IMR-90 (cell line): ENCODE measurements at regions not wholly inside any gene's neighbourhood (a gene's known extent, or its start where the extent isn't known, plus 50 kb on each side); places are given as distances from the start of the nearest gene placed in this dataset.

Experiments
- ATAC-seq: fragments of 200-7000 bp; cut with Tn5 transposase; 2 replicates; pipeline ENCODE4 v1.9.1; 2020; ENCODE audit warnings: low read depth, mild to moderate bottlenecking, moderate library complexity
- BruUV-seq: library from RNA; stranded (reverse); fragments of 400-500 nt; replicated peaks from 2 replicates; lab custom pipeline; 2021; lab: Mats Ljungman, UMichigan
- CTCF ChIA-PET: fragments of 300-600 bp; formaldehyde crosslinking; extraction: SDS; loops from one replicate; lab custom pipeline; 2021; ENCODE audit warnings: antibody characterized with exemption; lab: Yijun Ruan, JAX
- POLR2A ChIA-PET: fragments of 300-600 bp; sonication (Branson Sonifier 250); formaldehyde crosslinking; loops from one replicate; lab custom pipeline; 2022; ENCODE audit warnings: antibody characterized with exemption; ENCODE audit not compliant: unreplicated experiment; lab: Charles Lee
- DNase-seq: peaks from one replicate; pipeline ENCODE4 v3.0.0; 2013
- H2AFZ ChIP-seq: replicated peaks from 2 replicates; pipeline ENCODE3; 2013; ENCODE audit warnings: low read length, mild to moderate bottlenecking; ENCODE audit not compliant: poor library complexity
- H2AK5ac ChIP-seq: 2 replicates; pipeline ENCODE4 v1.6.1; 2013; ENCODE audit warnings: low read depth, low read length, inconsistent platforms
- H2AK9ac ChIP-seq: replicated peaks from 2 replicates; pipeline ENCODE3; 2013; ENCODE audit warnings: mild to moderate bottlenecking, low read depth, low read length, moderate library complexity; ENCODE audit not compliant: poor library complexity
- H2BK120ac ChIP-seq: 2 replicates; pipeline ENCODE4 v1.6.1; 2013; ENCODE audit warnings: low read depth, low read length, inconsistent platforms
- H2BK15ac ChIP-seq: 3 replicates; pipeline ENCODE4 v1.6.1; 2013; ENCODE audit warnings: low read depth, low read length, inconsistent platforms
- H2BK20ac ChIP-seq: 2 replicates; pipeline ENCODE4 v1.6.1; 2013; ENCODE audit warnings: low read depth, mild to moderate bottlenecking, inconsistent platforms, low read length, moderate library complexity
- H2BK5ac ChIP-seq: 2 replicates; pipeline ENCODE4 v1.6.1; 2013; ENCODE audit warnings: mild to moderate bottlenecking, low read depth, low read length, inconsistent platforms; ENCODE audit not compliant: poor library complexity, severe bottlenecking
- H3K14ac ChIP-seq: replicated peaks from 2 replicates; pipeline ENCODE4 v1.6.1; 2013; ENCODE audit warnings: low read depth, low read length, inconsistent platforms
- H3K18ac ChIP-seq: 2 replicates; pipeline ENCODE4 v1.6.1; 2013; ENCODE audit warnings: low read depth, low read length, control low read depth
- H3K23ac ChIP-seq: 2 replicates; pipeline ENCODE4 v1.6.1; 2013; ENCODE audit warnings: low read depth, low read length, inconsistent platforms
- H3K27ac ChIP-seq: 2 replicates; pipeline ENCODE4 v1.5.1; 2013; ENCODE audit warnings: mild to moderate bottlenecking, control low read depth, low read length; ENCODE audit not compliant: insufficient read depth
- H3K27me3 ChIP-seq: 2 replicates; pipeline ENCODE4 v1.6.1; 2013; ENCODE audit warnings: low read length; ENCODE audit not compliant: control insufficient read depth, insufficient read depth
- H3K36me3 ChIP-seq: 2 replicates; pipeline ENCODE4 v1.6.1; 2013; ENCODE audit warnings: low read length, mixed read lengths; ENCODE audit not compliant: control insufficient read depth, insufficient read depth
- H3K4ac ChIP-seq: 2 replicates; pipeline ENCODE4 v1.6.1; 2013; ENCODE audit warnings: low read depth, low read length, inconsistent platforms
- H3K4me1 ChIP-seq: 2 replicates; pipeline ENCODE4 v1.6.1; 2013; ENCODE audit warnings: low read length, mixed read lengths; ENCODE audit not compliant: control insufficient read depth, insufficient read depth
- H3K4me2 ChIP-seq: 2 replicates; pipeline ENCODE4 v1.6.1; 2013; ENCODE audit warnings: low read depth, mild to moderate bottlenecking, control low read depth, low read length, moderate library complexity
- H3K4me3 ChIP-seq: 2 replicates; pipeline ENCODE4 v1.5.1; 2013; ENCODE audit warnings: low read depth, mild to moderate bottlenecking, control low read depth, low read length, moderate library complexity; ENCODE audit not compliant: insufficient read depth
- H3K56ac ChIP-seq: 2 replicates; pipeline ENCODE4 v1.6.1; 2013; ENCODE audit warnings: low read length, inconsistent platforms; ENCODE audit not compliant: insufficient read depth; ENCODE audit errors: extremely low read depth
- H3K79me1 ChIP-seq, 2 experiments: 2 replicates each; pipeline ENCODE4 v1.6.1; 2013; ENCODE audit warnings: low read length in 2 of 2, inconsistent platforms in 1 of 2, low read depth in 1 of 2
- H3K9ac ChIP-seq: 2 replicates; pipeline ENCODE4 v1.6.1; 2013; ENCODE audit warnings: low read depth, low read length, control low read depth
- H3K9me1 ChIP-seq: 2 replicates; pipeline ENCODE4 v1.6.1; 2013; ENCODE audit warnings: low read length, inconsistent platforms; ENCODE audit not compliant: insufficient read depth
- H3K9me3 ChIP-seq: 2 replicates; pipeline ENCODE4 v1.6.1; 2013; ENCODE audit warnings: low read length; ENCODE audit not compliant: control insufficient read depth, insufficient read depth
- H4K20me1 ChIP-seq: 2 replicates; pipeline ENCODE4 v1.6.1; 2013; ENCODE audit warnings: low read length, inconsistent platforms; ENCODE audit not compliant: insufficient read depth
- H4K5ac ChIP-seq: 2 replicates; pipeline ENCODE4 v1.6.1; 2013; ENCODE audit warnings: mild to moderate bottlenecking, low read depth, low read length, control low read depth
- H4K8ac ChIP-seq, 2 experiments: 2 replicates each; pipeline ENCODE4 v1.6.1; 2013; ENCODE audit warnings: low read depth in 2 of 2, low read length in 2 of 2, control low read depth in 1 of 2, inconsistent platforms in 1 of 2
- H4K91ac ChIP-seq: 2 replicates; pipeline ENCODE4 v1.6.1; 2013; ENCODE audit warnings: low read depth, low read length, inconsistent platforms; ENCODE audit not compliant: insufficient read depth
- BHLHE40 ChIP-seq: fragments of 150-350 bp; IDR thresholded peaks from 2 replicates; pipeline ENCODE4 v1.6.1; 2016; ENCODE audit warnings: mild to moderate bottlenecking, low read depth, low read length
- CEBPB ChIP-seq: IDR thresholded peaks from 2 replicates; pipeline ENCODE4 v1.6.1; 2012; ENCODE audit warnings: low read depth, low read length, improper control_type of control experiment
- CHD1 ChIP-seq: IDR thresholded peaks from 2 replicates; pipeline ENCODE4 v1.6.1; 2012; ENCODE audit warnings: low read depth, low read length, improper control_type of control experiment
- FOS ChIP-seq: fragments of 150-350 bp; IDR thresholded peaks from 2 replicates; pipeline ENCODE4 v1.6.1; 2016; ENCODE audit warnings: low read depth, low read length
- MAFK ChIP-seq: IDR thresholded peaks from 2 replicates; pipeline ENCODE4 v1.6.1; 2012; ENCODE audit warnings: low read depth, low read length, improper control_type of control experiment
- MAZ ChIP-seq: IDR thresholded peaks from 2 replicates; pipeline ENCODE4 v1.6.1; 2012; ENCODE audit warnings: low read depth, mild to moderate bottlenecking, low read length, improper control_type of control experiment, moderate library complexity, borderline replicate concordance
- MXI1 ChIP-seq: IDR thresholded peaks from 2 replicates; pipeline ENCODE4 v1.6.1; 2012; ENCODE audit warnings: low read depth, mild to moderate bottlenecking, low read length, moderate library complexity, borderline replicate concordance
- NFE2L2 ChIP-seq: fragments of 150-350 bp; IDR thresholded peaks from 2 replicates; pipeline ENCODE4 v1.6.1; 2016; ENCODE audit warnings: low read depth, mild to moderate bottlenecking, low read length
- POLR2A ChIP-seq: IDR thresholded peaks from 2 replicates; pipeline ENCODE4 v1.6.1; 2012; ENCODE audit warnings: mild to moderate bottlenecking, low read depth, low read length
- RAD21 ChIP-seq: IDR thresholded peaks from 2 replicates; pipeline ENCODE4 v1.6.1; 2012; ENCODE audit warnings: low read length, improper control_type of control experiment
- RCOR1 ChIP-seq: IDR thresholded peaks from 2 replicates; pipeline ENCODE4 v1.6.1; 2012; ENCODE audit warnings: mild to moderate bottlenecking, low read length, improper control_type of control experiment; ENCODE audit not compliant: insufficient replicate concordance
- RFX5 ChIP-seq: IDR thresholded peaks from 2 replicates; pipeline ENCODE4 v1.8.0; 2012; ENCODE audit warnings: low read depth, mild to moderate bottlenecking, low read length, moderate library complexity
- SMC3 ChIP-seq: fragments of 150-350 bp; IDR thresholded peaks from 2 replicates; pipeline ENCODE4 v1.6.1; 2016; ENCODE audit warnings: low read depth, mild to moderate bottlenecking, antibody characterized with exemption, low read length, moderate library complexity
- USF2 ChIP-seq: fragments of 150-350 bp; IDR thresholded peaks from 2 replicates; pipeline ENCODE4 v1.6.1; 2017; ENCODE audit warnings: mild to moderate bottlenecking, antibody characterized with exemption, low read length, low read depth
- WGBS, 2 experiments: methylation state at CpG; one replicate each; pipeline versions ENCODE4 v1.1.5 to v1.1.7; 2013; ENCODE audit warnings: missing lambda C conversion rate in 2 of 2; ENCODE audit not compliant: insufficient read length in 1 of 2; ENCODE audit errors: extremely low coverage in 2 of 2; 5-methylcytosine and 5-hydroxymethylcytosine counted together
- dilution Hi-C: fragments of 300-500 bp; cut with HindIII; formaldehyde crosslinking; loops from one replicate; pipeline ENCODE4 v1.14.3; 2018; ENCODE audit warnings: low sequenced_read_pairs; ENCODE audit not compliant: unreplicated experiment
- in situ Hi-C: fragments of 300-500 bp; cut with MboI; formaldehyde crosslinking; loops from 3 replicates; pipeline ENCODE4 v1.14.3; 2019; ENCODE audit warnings: low sequenced_read_pairs, inconsistent platforms, mixed read lengths
- intact Hi-C: fragments of 100-400 bp; cut with micrococcal nuclease; formaldehyde crosslinking; loops from 2 replicates; pipeline ENCODE4 v1.10.0; 2022
- TF ChIP-seq, protein P1 (sequence below): conservative IDR thresholded peaks from 2 replicates; pipeline ENCODE4 v1.5.1; 2012; ENCODE audit warnings: mild to moderate bottlenecking, low read depth, low read length, improper control_type of control experiment
- TF ChIP-seq, protein P2 (sequence below): fragments of 150-350 bp; IDR thresholded peaks from 2 replicates; pipeline ENCODE4 v1.6.1; 2016; ENCODE audit warnings: low read depth, mild to moderate bottlenecking, low read length, moderate library complexity, borderline replicate concordance

GRCh38 chr17:63078707-63079106 lies 112.7 kb downstream of the TANC2 start:
- H4K20me1 ChIP-seq, result peaks cover 33% of the 10 kb centered on the region
- H2AFZ ChIP-seq, result no peak overlapping the region
- WGBS, 2 experiments, result 80% methylated on average over 2 of the region's 3 CpGs; no CpG with 5 or more reads in 1 of the 2 experiments
- no peak overlapping the region for H2BK5ac ChIP-seq
- H4K5ac ChIP-seq, result no peak overlapping the region
- H3K79me1 ChIP-seq, result peaks cover 21 to 40% of the 10 kb centered on the region in 2 experiments
- H2BK120ac ChIP-seq, result no peak overlapping the region
- in situ Hi-C loops, result no loop called here
- ChIA-PET CTCF (interaction anchor here (1.1 kb wide), 1 partner anchor 327 kb away, joined by 3 read pairs; no protein-coding TSS in a partner anchor), POLR2A (no interaction called here)
- no peak overlapping the region for H2BK15ac ChIP-seq
- no peak overlapping the region for H3K4me2 ChIP-seq
- H3K9ac ChIP-seq, result no peak overlapping the region
- no peaks in the 10 kb centered on the region for H3K9me3 ChIP-seq
- H3K56ac ChIP-seq, result no peak overlapping the region
- no peak overlapping the region for H3K4me3 ChIP-seq
- H3K14ac ChIP-seq, result no peak overlapping the region
- intact Hi-C loops, result no loop called here
- no peak overlapping the region for H3K27ac ChIP-seq
- H3K4ac ChIP-seq, result no peak overlapping the region
- H3K27me3 ChIP-seq, result no peaks in the 10 kb centered on the region
- H2AK9ac ChIP-seq, result no peak overlapping the region
- H3K23ac ChIP-seq, result no peak overlapping the region
- TF ChIP-seq RAD21, result no peak
- TF ChIP-seq SMC3, result no peak
- no peak for TF ChIP-seq POLR2A
- TF ChIP-seq BHLHE40, result no peak
- no peak for TF ChIP-seq MXI1
- no peak for TF ChIP-seq NFE2L2
- TF ChIP-seq, protein P1, sequence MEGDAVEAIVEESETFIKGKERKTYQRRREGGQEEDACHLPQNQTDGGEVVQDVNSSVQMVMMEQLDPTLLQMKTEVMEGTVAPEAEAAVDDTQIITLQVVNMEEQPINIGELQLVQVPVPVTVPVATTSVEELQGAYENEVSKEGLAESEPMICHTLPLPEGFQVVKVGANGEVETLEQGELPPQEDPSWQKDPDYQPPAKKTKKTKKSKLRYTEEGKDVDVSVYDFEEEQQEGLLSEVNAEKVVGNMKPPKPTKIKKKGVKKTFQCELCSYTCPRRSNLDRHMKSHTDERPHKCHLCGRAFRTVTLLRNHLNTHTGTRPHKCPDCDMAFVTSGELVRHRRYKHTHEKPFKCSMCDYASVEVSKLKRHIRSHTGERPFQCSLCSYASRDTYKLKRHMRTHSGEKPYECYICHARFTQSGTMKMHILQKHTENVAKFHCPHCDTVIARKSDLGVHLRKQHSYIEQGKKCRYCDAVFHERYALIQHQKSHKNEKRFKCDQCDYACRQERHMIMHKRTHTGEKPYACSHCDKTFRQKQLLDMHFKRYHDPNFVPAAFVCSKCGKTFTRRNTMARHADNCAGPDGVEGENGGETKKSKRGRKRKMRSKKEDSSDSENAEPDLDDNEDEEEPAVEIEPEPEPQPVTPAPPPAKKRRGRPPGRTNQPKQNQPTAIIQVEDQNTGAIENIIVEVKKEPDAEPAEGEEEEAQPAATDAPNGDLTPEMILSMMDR, result no peak
- TF ChIP-seq, protein P2, sequence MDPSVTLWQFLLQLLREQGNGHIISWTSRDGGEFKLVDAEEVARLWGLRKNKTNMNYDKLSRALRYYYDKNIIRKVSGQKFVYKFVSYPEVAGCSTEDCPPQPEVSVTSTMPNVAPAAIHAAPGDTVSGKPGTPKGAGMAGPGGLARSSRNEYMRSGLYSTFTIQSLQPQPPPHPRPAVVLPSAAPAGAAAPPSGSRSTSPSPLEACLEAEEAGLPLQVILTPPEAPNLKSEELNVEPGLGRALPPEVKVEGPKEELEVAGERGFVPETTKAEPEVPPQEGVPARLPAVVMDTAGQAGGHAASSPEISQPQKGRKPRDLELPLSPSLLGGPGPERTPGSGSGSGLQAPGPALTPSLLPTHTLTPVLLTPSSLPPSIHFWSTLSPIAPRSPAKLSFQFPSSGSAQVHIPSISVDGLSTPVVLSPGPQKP, result no peak
- TF ChIP-seq MAFK, result no peak
- no peak for TF ChIP-seq MAZ
- TF ChIP-seq RCOR1, result no peak
- TF ChIP-seq RFX5, result no peak
- no peak for TF ChIP-seq CEBPB
- TF ChIP-seq USF2, result no peak
- TF ChIP-seq CHD1, result no peak
- no peak for TF ChIP-seq FOS
- DNase-seq (no peak), ATAC-seq (no peak)
- H4K91ac ChIP-seq, result no peak overlapping the region
- no TSS peak for BruUV-seq
- no peak overlapping the region for H2BK20ac ChIP-seq
- peaks cover 11% of the 10 kb centered on the region for H3K4me1 ChIP-seq
- no peak overlapping the region for H2AK5ac ChIP-seq
- no peak overlapping the region for H4K8ac ChIP-seq
- dilution Hi-C loops, result no loop called here
- peaks cover 6% of the 10 kb centered on the region for H3K36me3 ChIP-seq
- H3K18ac ChIP-seq, result no peak overlapping the region
- H3K9me1 ChIP-seq, result peaks cover 3% of the 10 kb centered on the region
